ENCODE measurements at regions not wholly inside any gene's neighbourhood (a gene's known extent, or its start where the extent isn't known, plus 50 kb on each side); places are given as distances from the start of the nearest gene placed in this dataset.
A peak's percentile ranks its signal among the peaks of the same experiment; 100 is the strongest.

DNA sequence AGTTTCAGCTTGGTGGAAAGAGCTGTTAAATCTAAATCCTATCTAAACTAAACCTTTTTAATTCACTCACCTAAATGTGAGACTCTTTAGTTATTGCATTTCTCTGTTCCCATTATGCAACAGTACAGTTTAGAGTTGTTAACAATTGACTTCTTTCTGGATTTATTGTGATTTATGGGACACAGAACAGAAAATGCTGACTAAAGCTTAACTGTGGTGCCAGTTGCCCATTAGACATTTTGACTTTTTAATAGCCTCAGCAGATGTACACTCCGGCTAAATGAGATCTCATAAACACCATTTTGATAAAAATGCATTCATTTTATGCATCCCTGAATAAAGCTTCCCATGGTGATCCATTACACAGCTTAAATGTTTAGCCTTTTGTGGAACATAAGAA, 356.6 kb downstream of the CASP12 start:
- Histone ChIP-seq H3F3A (ENCODE audit: low read depth) (no peaks in the 10 kb centered on the region), H3K27ac (no peak overlapping the region), H4K20me1 (ENCODE audit: low read depth) (no peaks in the 10 kb centered on the region), H3K36me3 (no peaks in the 10 kb centered on the region), H3K27me3 (no peaks in the 10 kb centered on the region), H3K4me3 (no peak overlapping the region), H3K4me2 (no peak overlapping the region), H2AFZ (replicated peaks) (no peak overlapping the region), H3K9me3 (ENCODE audit: low read depth) (no peaks in the 10 kb centered on the region), H3K9ac (no peak overlapping the region), H3K4me1 (no peaks in the 10 kb centered on the region), H3K79me2 (ENCODE audit: low read depth) (no peaks in the 10 kb centered on the region)
- no peak overlapping the region for H3K27ac Mint-ChIP-seq
- no peaks in the 10 kb centered on the region for H3K27me3 Mint-ChIP-seq (ENCODE audit: insufficient read depth, low read depth)
- H3K4me3 Mint-ChIP-seq: no peak overlapping the region
- no peaks in the 10 kb centered on the region for H3K9me3 Mint-ChIP-seq
- no peaks in the 10 kb centered on the region for H3K36me3 Mint-ChIP-seq
- no peaks in the 10 kb centered on the region for H3K4me1 Mint-ChIP-seq
- DNase-seq (ENCODE audit: low spot score): no peak
- TF ChIP-seq EZH2phosphoT487 (IDR thresholded peaks at IDR 0.05): no peak
- TF ChIP-seq, protein P1, sequence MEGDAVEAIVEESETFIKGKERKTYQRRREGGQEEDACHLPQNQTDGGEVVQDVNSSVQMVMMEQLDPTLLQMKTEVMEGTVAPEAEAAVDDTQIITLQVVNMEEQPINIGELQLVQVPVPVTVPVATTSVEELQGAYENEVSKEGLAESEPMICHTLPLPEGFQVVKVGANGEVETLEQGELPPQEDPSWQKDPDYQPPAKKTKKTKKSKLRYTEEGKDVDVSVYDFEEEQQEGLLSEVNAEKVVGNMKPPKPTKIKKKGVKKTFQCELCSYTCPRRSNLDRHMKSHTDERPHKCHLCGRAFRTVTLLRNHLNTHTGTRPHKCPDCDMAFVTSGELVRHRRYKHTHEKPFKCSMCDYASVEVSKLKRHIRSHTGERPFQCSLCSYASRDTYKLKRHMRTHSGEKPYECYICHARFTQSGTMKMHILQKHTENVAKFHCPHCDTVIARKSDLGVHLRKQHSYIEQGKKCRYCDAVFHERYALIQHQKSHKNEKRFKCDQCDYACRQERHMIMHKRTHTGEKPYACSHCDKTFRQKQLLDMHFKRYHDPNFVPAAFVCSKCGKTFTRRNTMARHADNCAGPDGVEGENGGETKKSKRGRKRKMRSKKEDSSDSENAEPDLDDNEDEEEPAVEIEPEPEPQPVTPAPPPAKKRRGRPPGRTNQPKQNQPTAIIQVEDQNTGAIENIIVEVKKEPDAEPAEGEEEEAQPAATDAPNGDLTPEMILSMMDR (IDR thresholded peaks at IDR 0.05): no peak
- TF ChIP-seq EZH2 (IDR thresholded peaks at IDR 0.05): no peak

DNA sequence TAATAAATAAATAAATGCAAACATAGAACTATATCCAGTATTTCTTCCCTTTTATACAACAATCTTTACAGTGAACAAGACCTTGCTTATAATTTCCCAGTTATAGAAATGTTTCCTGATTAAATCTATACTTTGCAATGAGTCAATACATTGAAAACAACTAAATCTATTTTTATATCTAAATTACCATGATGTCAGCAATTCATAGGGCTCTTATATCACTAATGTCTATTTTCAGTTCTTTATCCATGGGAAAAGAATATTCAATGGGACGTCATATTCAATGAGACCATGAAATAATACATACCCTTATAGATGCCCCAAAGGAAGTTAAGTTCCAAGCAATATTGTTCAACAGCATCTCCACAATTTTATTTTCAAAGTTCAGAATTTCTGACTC, 359.9 kb downstream of the CASP12 start:
- Histone ChIP-seq H3K27me3 (no peaks in the 10 kb centered on the region), H3K9me3 (ENCODE audit: low read depth) (no peaks in the 10 kb centered on the region), H3K27ac (no peak overlapping the region), H3F3A (ENCODE audit: low read depth) (no peaks in the 10 kb centered on the region), H3K36me3 (no peaks in the 10 kb centered on the region), H4K20me1 (ENCODE audit: low read depth) (no peaks in the 10 kb centered on the region), H2AFZ (replicated peaks) (no peak overlapping the region), H3K79me2 (ENCODE audit: low read depth) (no peaks in the 10 kb centered on the region), H3K4me3 (no peak overlapping the region), H3K9ac (no peak overlapping the region), H3K4me2 (no peak overlapping the region), H3K4me1 (no peaks in the 10 kb centered on the region)
- no peak for TF ChIP-seq EZH2 (IDR thresholded peaks at IDR 0.05)
- TF ChIP-seq EZH2phosphoT487 (IDR thresholded peaks at IDR 0.05): no peak
- no peak overlapping the region for H3K27ac Mint-ChIP-seq
- no peak overlapping the region for H3K4me3 Mint-ChIP-seq
- no peaks in the 10 kb centered on the region for H3K27me3 Mint-ChIP-seq (ENCODE audit: insufficient read depth, low read depth)
- no peaks in the 10 kb centered on the region for H3K36me3 Mint-ChIP-seq
- no peak for DNase-seq (ENCODE audit: low spot score)
- peaks cover 3% of the 10 kb centered on the region for H3K4me1 Mint-ChIP-seq
- H3K9me3 Mint-ChIP-seq: no peaks in the 10 kb centered on the region

DNA sequence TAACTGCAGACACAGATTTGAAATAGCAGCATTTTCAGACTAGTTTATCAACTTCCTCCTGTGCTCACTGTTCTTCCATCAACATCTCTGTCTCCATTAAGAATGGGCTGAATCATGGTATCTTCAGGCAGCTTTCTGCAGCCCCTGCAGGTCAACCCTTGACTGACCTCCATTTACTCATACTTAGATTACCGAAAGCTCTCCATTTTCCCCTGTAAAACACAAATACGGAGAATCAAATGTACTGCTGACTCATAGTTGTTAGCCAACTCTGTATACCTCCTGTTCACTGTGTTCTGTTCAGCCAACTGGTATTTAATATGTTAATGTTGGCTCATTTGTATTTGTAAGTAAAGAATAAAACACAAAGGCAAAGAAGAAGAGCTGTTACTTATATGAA, 364.0 kb downstream of the CASP12 start:
- Histone ChIP-seq H3K27ac (no peak overlapping the region), H3K4me1 (no peaks in the 10 kb centered on the region), H3K36me3 (no peaks in the 10 kb centered on the region), H4K20me1 (ENCODE audit: low read depth) (no peaks in the 10 kb centered on the region), H3K9ac (no peak overlapping the region), H3F3A (ENCODE audit: low read depth) (no peaks in the 10 kb centered on the region), H3K9me3 (ENCODE audit: low read depth) (no peaks in the 10 kb centered on the region), H3K4me2 (no peak overlapping the region), H3K27me3 (no peaks in the 10 kb centered on the region), H3K79me2 (ENCODE audit: low read depth) (no peaks in the 10 kb centered on the region), H3K4me3 (no peak overlapping the region), H2AFZ (replicated peaks) (no peak overlapping the region)
- no peak for DNase-seq (ENCODE audit: low spot score)
- TF ChIP-seq, protein P1 (IDR thresholded peaks at IDR 0.05): no peak
- TF ChIP-seq EZH2 (IDR thresholded peaks at IDR 0.05) (no peak), EZH2phosphoT487 (IDR thresholded peaks at IDR 0.05) (no peak)
- Mint-ChIP-seq H3K4me1 (peaks cover 3% of the 10 kb centered on the region), H3K27ac (no peak overlapping the region), H3K36me3 (no peaks in the 10 kb centered on the region), H3K27me3 (ENCODE audit: insufficient read depth, low read depth) (peaks cover 2% of the 10 kb centered on the region), H3K9me3 (no peaks in the 10 kb centered on the region), H3K4me3 (no peak overlapping the region)

DNA sequence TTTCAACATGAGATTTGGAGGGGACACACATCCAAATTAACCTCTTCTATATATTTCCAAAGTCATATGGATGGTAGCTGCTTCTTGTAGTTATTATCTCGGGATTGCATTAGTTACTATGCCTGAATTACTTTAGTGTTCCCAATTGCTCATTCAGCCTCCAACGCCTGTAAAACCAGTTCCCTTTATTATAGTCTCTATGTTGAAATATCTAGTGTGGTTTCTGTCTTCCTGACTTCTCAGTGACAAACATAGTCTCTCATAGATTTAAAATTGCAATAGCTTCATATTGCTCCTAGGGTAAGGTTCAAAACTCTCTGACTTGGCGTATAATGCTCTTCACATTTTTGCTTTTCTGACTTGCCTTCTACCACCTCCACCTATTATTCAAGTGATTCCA, 366.4 kb downstream of the CASP12 start:
- TF ChIP-seq, protein P1 (IDR thresholded peaks at IDR 0.05): no peak
- TF ChIP-seq EZH2 (IDR thresholded peaks at IDR 0.05): no peak
- TF ChIP-seq EZH2phosphoT487 (IDR thresholded peaks at IDR 0.05): no peak
- H3K36me3 ChIP-seq: no peaks in the 10 kb centered on the region
- H3K9me3 ChIP-seq (ENCODE audit: low read depth): no peaks in the 10 kb centered on the region
- Mint-ChIP-seq H3K27ac (peak overlapping the region; percentile 2), H3K4me1 (peaks cover 3% of the 10 kb centered on the region), H3K9me3 (no peaks in the 10 kb centered on the region), H3K4me3 (no peak overlapping the region), H3K27me3 (ENCODE audit: insufficient read depth, low read depth) (peaks cover 2% of the 10 kb centered on the region), H3K36me3 (no peaks in the 10 kb centered on the region)
- H3K4me2 ChIP-seq: no peak overlapping the region
- H3K27me3 ChIP-seq: no peaks in the 10 kb centered on the region
- no peaks in the 10 kb centered on the region for H4K20me1 ChIP-seq (ENCODE audit: low read depth)
- H3F3A ChIP-seq (ENCODE audit: low read depth): no peaks in the 10 kb centered on the region
- H3K9ac ChIP-seq: no peak overlapping the region
- no peak overlapping the region for H3K4me3 ChIP-seq
- H3K27ac ChIP-seq: no peak overlapping the region
- H3K4me1 ChIP-seq: no peaks in the 10 kb centered on the region
- DNase-seq (ENCODE audit: low spot score): no peak
- H2AFZ ChIP-seq (replicated peaks): no peak overlapping the region
- no peaks in the 10 kb centered on the region for H3K79me2 ChIP-seq (ENCODE audit: low read depth)
